ENCODE measurements at regions not wholly inside any gene's neighbourhood (a gene's known extent, or its start where the extent isn't known, plus 50 kb on each side); places are given as distances from the start of the nearest gene placed in this dataset.

GRCh38 chr5:84599964-84600363, 215.3 kb upstream of the EDIL3 start:
- H3K27ac Mint-ChIP-seq: no peak overlapping the region
- H3K4me3 Mint-ChIP-seq: no peak overlapping the region
- TF ChIP-seq, protein P1, sequence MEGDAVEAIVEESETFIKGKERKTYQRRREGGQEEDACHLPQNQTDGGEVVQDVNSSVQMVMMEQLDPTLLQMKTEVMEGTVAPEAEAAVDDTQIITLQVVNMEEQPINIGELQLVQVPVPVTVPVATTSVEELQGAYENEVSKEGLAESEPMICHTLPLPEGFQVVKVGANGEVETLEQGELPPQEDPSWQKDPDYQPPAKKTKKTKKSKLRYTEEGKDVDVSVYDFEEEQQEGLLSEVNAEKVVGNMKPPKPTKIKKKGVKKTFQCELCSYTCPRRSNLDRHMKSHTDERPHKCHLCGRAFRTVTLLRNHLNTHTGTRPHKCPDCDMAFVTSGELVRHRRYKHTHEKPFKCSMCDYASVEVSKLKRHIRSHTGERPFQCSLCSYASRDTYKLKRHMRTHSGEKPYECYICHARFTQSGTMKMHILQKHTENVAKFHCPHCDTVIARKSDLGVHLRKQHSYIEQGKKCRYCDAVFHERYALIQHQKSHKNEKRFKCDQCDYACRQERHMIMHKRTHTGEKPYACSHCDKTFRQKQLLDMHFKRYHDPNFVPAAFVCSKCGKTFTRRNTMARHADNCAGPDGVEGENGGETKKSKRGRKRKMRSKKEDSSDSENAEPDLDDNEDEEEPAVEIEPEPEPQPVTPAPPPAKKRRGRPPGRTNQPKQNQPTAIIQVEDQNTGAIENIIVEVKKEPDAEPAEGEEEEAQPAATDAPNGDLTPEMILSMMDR (IDR thresholded peaks at IDR 0.05): no peak
- DNase-seq: no peak
- peaks cover 25% of the 10 kb centered on the region for H3K9me3 Mint-ChIP-seq
- H3K36me3 Mint-ChIP-seq (ENCODE audit: low read depth): no peaks in the 10 kb centered on the region
- no peaks in the 10 kb centered on the region; the same call in 1 of the 2 replicates for H3K4me1 Mint-ChIP-seq (ENCODE audit: low read depth)
- no peaks in the 10 kb centered on the region for H3K27me3 Mint-ChIP-seq (ENCODE audit: insufficient read depth)

DNA sequence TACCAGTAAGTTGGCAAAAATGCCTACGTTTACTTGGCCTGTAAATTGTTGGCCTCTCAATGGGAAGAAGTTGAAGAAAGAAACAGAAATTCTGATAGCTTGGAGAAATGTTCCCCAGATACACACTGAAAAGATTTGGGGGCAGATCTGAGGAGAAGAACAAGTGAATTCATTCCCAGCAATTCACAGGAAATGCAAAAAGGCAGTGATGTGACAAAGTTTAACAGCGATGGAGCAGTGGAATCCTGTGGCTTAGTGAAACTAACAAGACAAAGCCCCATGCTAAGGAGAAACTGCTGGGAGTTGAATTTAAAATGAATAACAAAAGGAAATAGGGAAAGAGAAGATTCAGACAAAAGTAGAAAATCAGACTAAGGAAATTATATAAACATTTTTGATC, 213.2 kb upstream of the EDIL3 start:
- H3K36me3 Mint-ChIP-seq (ENCODE audit: low read depth): no peaks in the 10 kb centered on the region

DNA sequence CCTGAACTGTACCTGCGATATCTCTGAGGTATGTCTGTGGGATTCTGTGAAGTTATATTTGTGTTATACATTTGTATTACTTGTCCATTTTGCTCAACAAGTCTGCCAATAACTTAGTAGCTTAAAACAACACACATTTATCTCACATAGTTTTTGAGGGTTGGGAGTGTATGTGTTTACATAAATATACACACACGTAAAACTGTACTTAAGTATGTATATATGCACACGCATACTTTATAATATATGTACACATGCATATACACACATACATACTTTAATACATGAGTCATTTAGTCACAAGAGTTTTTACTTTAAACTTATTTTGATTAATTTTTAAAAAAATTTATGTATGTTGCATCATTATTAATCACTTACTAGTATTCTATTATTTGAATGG, 205.9 kb upstream of the EDIL3 start:
- Mint-ChIP-seq H3K27me3 (ENCODE audit: insufficient read depth) (no peaks in the 10 kb centered on the region; the same call in 1 of the 2 replicates), H3K4me3 (no peak overlapping the region), H3K4me1 (ENCODE audit: low read depth) (no peaks in the 10 kb centered on the region), H3K27ac (no peak overlapping the region), H3K9me3 (no peaks in the 10 kb centered on the region; the same call in none of the 2 replicates), H3K36me3 (ENCODE audit: low read depth) (no peaks in the 10 kb centered on the region)
- TF ChIP-seq, protein P1 (IDR thresholded peaks at IDR 0.05): no peak
- DNase-seq: no peak

More for the DNA sequence above, 213.2 kb upstream of the EDIL3 start:
- no peak for DNase-seq
- peaks cover 19% of the 10 kb centered on the region for H3K9me3 Mint-ChIP-seq
- no peaks in the 10 kb centered on the region; the same call in 1 of the 2 replicates for H3K4me1 Mint-ChIP-seq (ENCODE audit: low read depth)
- TF ChIP-seq, protein P1 (IDR thresholded peaks at IDR 0.05): no peak
- no peak overlapping the region for H3K4me3 Mint-ChIP-seq
- no peaks in the 10 kb centered on the region for H3K27me3 Mint-ChIP-seq (ENCODE audit: insufficient read depth)
- no peak overlapping the region for H3K27ac Mint-ChIP-seq

DNA sequence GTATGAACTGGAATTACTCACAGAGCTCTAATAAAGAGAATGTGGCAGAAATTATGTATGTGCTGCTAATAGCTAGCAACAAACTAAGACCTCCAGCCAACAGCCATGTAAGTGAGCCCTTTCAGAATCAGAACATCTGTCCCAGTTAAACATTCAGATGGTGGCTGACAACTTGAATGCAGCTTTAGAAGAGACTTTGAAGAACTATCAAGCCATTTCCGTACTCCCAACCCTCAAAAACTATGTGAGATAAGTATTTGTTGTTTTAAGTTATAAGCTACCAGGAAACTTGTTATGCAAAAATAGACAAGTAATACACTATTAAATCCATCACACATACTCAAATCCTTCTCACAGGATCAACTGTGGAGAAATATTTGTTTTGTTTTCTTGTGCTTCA, 205.2 kb upstream of the EDIL3 start:
- Mint-ChIP-seq H3K4me1 (ENCODE audit: low read depth) (no peaks in the 10 kb centered on the region), H3K9me3 (no peaks in the 10 kb centered on the region; the same call in none of the 2 replicates), H3K36me3 (ENCODE audit: low read depth) (no peaks in the 10 kb centered on the region), H3K27ac (no peak overlapping the region), H3K4me3 (no peak overlapping the region), H3K27me3 (ENCODE audit: insufficient read depth) (no peaks in the 10 kb centered on the region; the same call in 1 of the 2 replicates)
- no peak for DNase-seq
- TF ChIP-seq, protein P1 (IDR thresholded peaks at IDR 0.05): no peak

DNA sequence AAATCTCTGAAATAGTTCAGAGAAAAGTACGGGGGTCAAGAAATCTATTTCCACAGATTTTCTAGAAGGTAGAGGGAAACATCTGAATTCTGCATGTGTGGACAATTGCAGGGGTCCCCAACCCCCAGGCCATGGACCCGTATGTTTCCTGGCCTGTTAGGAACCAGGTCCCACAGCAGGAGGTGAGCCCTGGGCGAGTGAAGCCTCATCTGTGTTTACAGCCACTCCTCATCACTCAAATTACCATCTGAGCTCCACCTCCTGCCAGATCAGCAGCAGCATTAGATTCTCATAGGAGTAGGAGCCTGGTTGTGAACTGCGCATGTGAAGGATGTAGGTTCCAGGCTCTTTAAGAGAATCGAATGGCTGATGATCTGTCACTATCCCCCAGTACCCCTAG, 200.5 kb upstream of the EDIL3 start:
- H3K36me3 Mint-ChIP-seq (ENCODE audit: low read depth): no peaks in the 10 kb centered on the region
- no peak overlapping the region for H3K4me3 Mint-ChIP-seq
- TF ChIP-seq, protein P1 (IDR thresholded peaks at IDR 0.05): no peak
- no peaks in the 10 kb centered on the region for H3K4me1 Mint-ChIP-seq (ENCODE audit: low read depth)
- no peak overlapping the region for H3K27ac Mint-ChIP-seq
- no peak for DNase-seq
- H3K27me3 Mint-ChIP-seq (ENCODE audit: insufficient read depth): no peaks in the 10 kb centered on the region
- H3K9me3 Mint-ChIP-seq: no peaks in the 10 kb centered on the region; the same call in none of the 2 replicates

- no peaks in the 10 kb centered on the region for H3K27me3 Mint-ChIP-seq (ENCODE audit: insufficient read depth)
- DNase-seq: no peak
- H3K4me3 Mint-ChIP-seq: no peak overlapping the region
Measured at GRCh38 chr5:84578226-84578625, 193.5 kb upstream of the EDIL3 start.

More at GRCh38 chr5:84578226-84578625, 193.5 kb upstream of the EDIL3 start:
- peaks cover 11% of the 10 kb centered on the region; the same call in 1 of the 2 replicates for H3K9me3 Mint-ChIP-seq
- H3K27ac Mint-ChIP-seq: no peak overlapping the region
- H3K4me1 Mint-ChIP-seq (ENCODE audit: low read depth): no peaks in the 10 kb centered on the region
- TF ChIP-seq, protein P1 (IDR thresholded peaks at IDR 0.05): no peak
- no peaks in the 10 kb centered on the region for H3K36me3 Mint-ChIP-seq (ENCODE audit: low read depth)
